Activated B cell treated with CpG ODN at 0.5 μM for 24 hours (primary cell): ENCODE measurements at regions not wholly inside any gene's neighbourhood (a gene's known extent, or its start where the extent isn't known, plus 50 kb on each side); places are given as distances from the start of the nearest gene placed in this dataset.

Experiments
- ATAC-seq: fragments of 200-7000 bp; cut with Tn5 transposase; one replicate; pipeline ENCODE4 v1.10.0; 2021; ENCODE audit warnings: low read depth, mild to moderate bottlenecking, moderate library complexity
- CTCF ChIA-PET: fragments of 350-600 bp; sonication (Branson Sonifier 250); formaldehyde crosslinking; loops from one replicate; lab custom pipeline; 2021; ENCODE audit warnings: antibody characterized with exemption; lab: Charles Lee
- POLR2A ChIA-PET: fragments of 350-600 bp; sonication (Branson Sonifier 250); formaldehyde crosslinking; loops from one replicate; lab custom pipeline; 2021; ENCODE audit warnings: antibody characterized with exemption; lab: Charles Lee
- DNase-seq: peaks from one replicate; pipeline ENCODE4 v3.0.0; 2022
- H3K27ac Mint-ChIP-seq: one replicate; pipeline ENCODE4 v1.8.0; 2020; ENCODE audit warnings: mixed read lengths
- H3K27me3 Mint-ChIP-seq: one replicate; pipeline ENCODE4 v1.8.0; 2021; ENCODE audit warnings: mixed read lengths
- H3K36me3 Mint-ChIP-seq: one replicate; pipeline ENCODE4 v1.8.0; 2021; ENCODE audit warnings: low read depth, mixed read lengths
- H3K4me1 Mint-ChIP-seq: one replicate; pipeline ENCODE4 v1.8.0; 2021; ENCODE audit warnings: mixed read lengths
- H3K4me3 Mint-ChIP-seq: one replicate; pipeline ENCODE4 v1.8.0; 2020; ENCODE audit warnings: mild to moderate bottlenecking, mixed read lengths
- H3K9me3 Mint-ChIP-seq: one replicate; pipeline ENCODE4 v1.8.0; 2020; ENCODE audit warnings: mixed read lengths
- CTCF ChIP-seq: fragments of 200-600 bp; IDR thresholded peaks from one replicate; pipeline ENCODE4 v1.8.0; 2022; ENCODE audit warnings: antibody characterized with exemption, mild to moderate bottlenecking
- intact Hi-C: fragments of 100-400 bp; cut with micrococcal nuclease; formaldehyde crosslinking; loops from one replicate; pipeline ENCODE4 v1.15.1; 2024

GRCh38 chr5:172553167-172553566, 87.9 kb upstream of the NEURL1B start:
- no peaks in the 10 kb centered on the region for H3K9me3 Mint-ChIP-seq
- DNase-seq (no peak), ATAC-seq (no peak)
- intact Hi-C loops = no loop called here
- no peak overlapping the region for H3K27ac Mint-ChIP-seq
- no peaks in the 10 kb centered on the region for H3K36me3 Mint-ChIP-seq
- CTCF ChIA-PET = no interaction called here
- POLR2A ChIA-PET = no interaction called here
- peaks cover 1% of the 10 kb centered on the region for H3K27me3 Mint-ChIP-seq
- no peaks in the 10 kb centered on the region for H3K4me1 Mint-ChIP-seq
- TF ChIP-seq CTCF = no peak
- H3K4me3 Mint-ChIP-seq = no peak overlapping the region

GRCh38 chr5:172550996-172551395, 90.1 kb upstream of the NEURL1B start:
- Mint-ChIP-seq H3K27ac (no peak overlapping the region), H3K36me3 (no peaks in the 10 kb centered on the region), H3K9me3 (no peaks in the 10 kb centered on the region), H3K4me1 (no peaks in the 10 kb centered on the region), H3K4me3 (no peak overlapping the region), H3K27me3 (peaks cover 7% of the 10 kb centered on the region)
- DNase-seq = no peak
- ChIA-PET POLR2A (no interaction called here), CTCF (no interaction called here)
- intact Hi-C loops = no loop called here
- no peak for ATAC-seq
- TF ChIP-seq CTCF = no peak

DNA sequence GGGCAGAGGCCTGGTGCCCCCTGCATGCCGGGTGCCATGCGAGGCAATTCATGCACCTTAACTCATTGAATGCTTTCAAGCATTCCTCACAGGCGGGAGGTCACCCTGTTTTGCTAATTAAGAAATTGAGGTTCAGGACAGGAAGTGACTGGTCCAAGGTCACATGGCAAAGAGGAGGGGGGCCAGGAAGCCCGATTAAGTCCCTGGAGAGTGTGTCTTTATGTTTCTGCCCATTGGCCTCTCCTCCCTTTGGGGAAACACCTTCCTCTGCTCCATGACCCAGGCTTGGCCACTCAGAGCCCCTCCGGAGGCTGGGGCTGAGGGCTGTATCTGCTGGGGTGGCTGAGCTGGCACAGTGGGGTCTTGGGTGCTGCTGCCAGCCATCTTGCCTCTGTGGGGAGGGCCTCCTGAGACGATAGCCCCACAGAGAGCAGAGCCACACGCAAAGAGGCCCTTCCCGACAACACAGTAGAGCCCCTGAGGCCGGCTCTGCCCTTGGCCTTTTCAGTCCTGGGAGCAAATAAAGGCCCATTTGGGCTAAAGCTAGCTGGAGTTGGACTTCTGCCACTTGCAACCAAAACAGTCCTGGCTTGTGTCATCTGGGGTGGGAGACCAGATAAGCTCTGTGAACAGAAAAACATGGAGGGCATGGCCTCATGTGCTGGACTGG, 90.8 kb upstream of the NEURL1B start:
- ATAC-seq = no peak
- Mint-ChIP-seq H3K27ac (no peak overlapping the region), H3K4me3 (no peak overlapping the region), H3K27me3 (peaks cover 7% of the 10 kb centered on the region), H3K4me1 (no peaks in the 10 kb centered on the region), H3K9me3 (no peaks in the 10 kb centered on the region), H3K36me3 (no peaks in the 10 kb centered on the region)
- CTCF ChIA-PET = no interaction called here
- intact Hi-C loops = no loop called here
- TF ChIP-seq CTCF = no peak
- no peak for DNase-seq
- POLR2A ChIA-PET = no interaction called here

- H3K9me3 Mint-ChIP-seq = no peaks in the 10 kb centered on the region
- POLR2A ChIA-PET = no interaction called here
- peaks cover 7% of the 10 kb centered on the region for H3K27me3 Mint-ChIP-seq
- H3K27ac Mint-ChIP-seq = no peak overlapping the region
- CTCF ChIA-PET = no interaction called here
- H3K4me1 Mint-ChIP-seq = no peaks in the 10 kb centered on the region
- ATAC-seq = no peak
- no peak for TF ChIP-seq CTCF
- intact Hi-C loops = no loop called here
- no peaks in the 10 kb centered on the region for H3K36me3 Mint-ChIP-seq
- no peak overlapping the region for H3K4me3 Mint-ChIP-seq
- DNase-seq = no peak
These were observed 91.4 kb upstream of the NEURL1B start for GRCh38 chr5:172549696-172550095.

DNA sequence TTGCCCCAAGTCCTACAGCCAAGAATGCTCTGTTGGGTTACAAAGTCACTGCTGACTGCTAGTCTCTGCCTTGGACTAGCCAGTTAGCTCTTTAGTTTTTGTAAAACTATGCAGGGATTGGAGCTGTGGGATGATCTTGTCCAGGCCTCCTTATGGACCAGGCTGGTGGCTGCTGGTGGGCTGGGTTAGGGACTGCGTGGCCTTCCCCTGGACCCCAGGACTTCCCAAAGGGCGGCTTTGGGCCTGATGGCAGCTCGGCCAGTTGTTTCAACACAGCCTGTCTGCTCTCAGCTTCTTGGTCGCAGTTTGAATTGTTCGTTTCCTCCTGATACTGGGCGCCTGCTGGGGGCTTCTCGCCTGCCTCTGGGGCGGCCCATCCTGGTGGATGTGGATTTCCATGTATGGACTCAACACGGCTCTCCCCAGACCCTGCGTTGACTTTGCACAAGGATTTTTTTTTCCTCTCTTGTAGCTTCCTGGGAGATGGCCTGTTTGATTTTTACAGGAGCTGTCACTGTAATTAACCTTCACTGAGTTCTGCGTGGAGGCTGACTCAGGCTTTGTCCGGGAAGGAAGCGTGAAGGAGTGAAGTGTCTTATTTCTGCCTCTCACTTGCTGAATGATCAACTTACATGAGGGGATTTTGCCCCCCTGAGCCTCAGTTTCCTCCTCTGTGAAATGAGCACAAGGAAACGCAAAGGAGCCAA, 91.9 kb upstream of the NEURL1B start:
- DNase-seq (no peak), ATAC-seq (no peak)
- Mint-ChIP-seq H3K27ac (no peak overlapping the region), H3K36me3 (no peaks in the 10 kb centered on the region), H3K4me3 (no peak overlapping the region), H3K9me3 (no peaks in the 10 kb centered on the region), H3K4me1 (no peaks in the 10 kb centered on the region), H3K27me3 (peaks cover 7% of the 10 kb centered on the region)
- ChIA-PET CTCF (no interaction called here), POLR2A (no interaction called here)
- no peak for TF ChIP-seq CTCF
- intact Hi-C loops = no loop called here
